Gastroesophageal sphincter (tissue), 3 donors: ENCODE measurements at regions not wholly inside any gene's neighbourhood (a gene's known extent, or its start where the extent isn't known, plus 50 kb on each side); places are given as distances from the start of the nearest gene placed in this dataset.

Source experiments
- CTCF ChIP-seq, 4 experiments: fragments of 200-600 bp in 2 of 4; fragments of 450-650 bp in 2 of 4; sonication (generic) in 1 of 4; IDR thresholded peaks; one replicate each; pipeline ENCODE4 v1.5.1; 2017 to 2019; ENCODE audit warnings: antibody characterized with exemption in 4 of 4, mild to moderate bottlenecking in 2 of 4, moderate library complexity in 2 of 4
- EP300 ChIP-seq: sonication (generic); formaldehyde crosslinking; IDR thresholded peaks from one replicate; pipeline ENCODE4 v1.6.1; 2017; ENCODE audit warnings: antibody characterized with exemption, mild to moderate bottlenecking
- POLR2A ChIP-seq, 2 donors: fragments of 450-650 bp; IDR thresholded peaks; one replicate each; pipeline ENCODE4 v1.6.1; 2017; ENCODE audit warnings: antibody characterized with exemption in 2 of 2, mild to moderate bottlenecking in 2 of 2, moderate library complexity in 1 of 2
- POLR2AphosphoS5 ChIP-seq: sonication (generic); formaldehyde crosslinking; IDR thresholded peaks from one replicate; pipeline ENCODE4 v1.6.1; 2017; ENCODE audit warnings: antibody characterized with exemption

DNA sequence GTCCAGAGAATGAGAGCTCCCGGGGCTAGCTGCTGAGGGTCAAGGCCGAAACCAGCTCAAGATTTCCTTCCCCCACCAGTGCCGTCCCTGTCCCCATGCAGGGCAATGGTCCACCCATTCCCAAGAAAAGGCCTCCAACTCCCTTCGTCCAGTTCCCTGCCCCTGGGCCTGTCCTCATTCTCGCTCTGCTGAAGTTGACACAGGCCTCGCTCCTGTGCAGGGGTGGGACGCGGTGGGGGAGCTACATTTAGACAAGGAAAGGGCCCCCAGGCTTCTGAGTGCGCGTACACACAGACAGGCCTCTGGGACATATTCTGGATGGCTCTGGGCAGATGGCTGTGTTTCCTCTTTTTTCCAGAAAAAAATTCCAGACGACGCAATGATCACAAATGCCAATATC lies 188.3 kb downstream of the ETS2 start:
- no peak for TF ChIP-seq POLR2AphosphoS5
- no peak for TF ChIP-seq EP300
- TF ChIP-seq CTCF (IDR thresholded peaks at IDR 0.05), result no peak
- no peak for TF ChIP-seq POLR2A (IDR thresholded peaks at IDR 0.05)
